Natural killer cell (primary cell): ENCODE measurements at regions not wholly inside any gene's neighbourhood (a gene's known extent, or its start where the extent isn't known, plus 50 kb on each side); places are given as distances from the start of the nearest gene placed in this dataset.

ENCODE experiments used
- ATAC-seq, 3 donors: fragments of 150-1000 bp in 2 of 3; fragments of 200-7000 bp in 1 of 3; cut with Tn5 transposase; 1 replicate in 1 of 3; 2 replicates in 2 of 3; pipeline ENCODE4 v1.10.0; 2021; ENCODE audit warnings: mild to moderate bottlenecking in 2 of 3, moderate library complexity in 2 of 3
- DNase-seq, 2 donors: peaks; one replicate each; pipeline versions ENCODE4 v3.0.0 to v3.0.0-alpha.2; 2013 to 2021; ENCODE audit warnings: mixed read lengths in 1 of 2
- H3K27ac ChIP-seq: one replicate; pipeline ENCODE4 v1.5.1; 2013; ENCODE audit warnings: mild to moderate bottlenecking, low read length
- H3K27me3 ChIP-seq: one replicate; pipeline ENCODE4 v1.6.1; 2013; ENCODE audit warnings: low read length; ENCODE audit not compliant: control insufficient read depth, insufficient read depth
- H3K36me3 ChIP-seq: one replicate; pipeline ENCODE4 v1.6.1; 2013; ENCODE audit warnings: low read length; ENCODE audit not compliant: control insufficient read depth, insufficient read depth
- H3K4me1 ChIP-seq: one replicate; pipeline ENCODE4 v1.6.1; 2013; ENCODE audit warnings: low read length; ENCODE audit not compliant: control insufficient read depth, insufficient read depth
- H3K4me3 ChIP-seq: one replicate; pipeline ENCODE4 v1.5.1; 2013; ENCODE audit warnings: low read length
- H3K9me3 ChIP-seq: one replicate; pipeline ENCODE4 v1.6.1; 2013; ENCODE audit warnings: low read length; ENCODE audit not compliant: control insufficient read depth, insufficient read depth
- H3K27ac Mint-ChIP-seq, 2 donors: one replicate each; pipeline ENCODE4 v1.8.0; 2022; ENCODE audit warnings: mild to moderate bottlenecking in 2 of 2, mixed read lengths in 2 of 2, moderate library complexity in 1 of 2
- H3K27me3 Mint-ChIP-seq, 2 donors: one replicate each; pipeline ENCODE4 v1.8.0; 2022; ENCODE audit warnings: low read depth in 2 of 2, mixed read lengths in 2 of 2
- H3K36me3 Mint-ChIP-seq: one replicate; pipeline ENCODE4 v1.8.0; 2022; ENCODE audit warnings: mixed read lengths
- H3K4me1 Mint-ChIP-seq, 2 donors: one replicate each; pipeline ENCODE4 v1.8.0; 2022; ENCODE audit warnings: mixed read lengths in 2 of 2
- H3K4me3 Mint-ChIP-seq: one replicate; pipeline ENCODE4 v1.8.0; 2022; ENCODE audit warnings: mild to moderate bottlenecking, moderate library complexity, mixed read lengths
- H3K9me3 Mint-ChIP-seq, 2 donors: one replicate each; pipeline ENCODE4 v1.8.0; 2022; ENCODE audit warnings: mixed read lengths in 2 of 2
- CTCF ChIP-seq: fragments of 200-600 bp; IDR thresholded peaks from one replicate; pipeline ENCODE4 v1.8.0; 2022; ENCODE audit warnings: antibody characterized with exemption
- WGBS: methylation state at CpG from one replicate; pipeline ENCODE4 v1.1.7; 2013; ENCODE audit warnings: missing lambda C conversion rate; ENCODE audit not compliant: insufficient coverage; 5-methylcytosine and 5-hydroxymethylcytosine counted together
- intact Hi-C: fragments of 100-400 bp; cut with micrococcal nuclease; formaldehyde crosslinking; loops from one replicate; pipeline ENCODE4 v1.14.2; 2022

DNA sequence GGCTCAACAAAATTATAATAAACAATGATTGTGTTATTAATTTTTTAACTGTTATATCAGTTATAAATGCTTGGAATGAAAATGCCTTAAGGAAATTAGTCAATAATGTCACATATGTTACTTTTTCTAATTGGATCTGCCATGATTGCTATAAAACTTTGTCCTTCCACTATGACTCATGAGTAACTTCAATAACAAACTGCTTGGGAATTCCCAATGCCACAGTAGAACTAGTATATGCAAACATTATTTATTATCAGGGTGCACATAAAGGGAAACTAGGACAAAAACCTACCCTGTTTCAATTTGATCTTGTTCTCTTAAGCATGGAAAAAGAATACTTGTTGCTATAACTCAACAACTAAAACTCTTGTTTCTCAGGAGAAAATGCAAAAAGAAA is 59.1 kb upstream of the PDC start:
- intact Hi-C loops, result no loop called here
- H3K27ac Mint-ChIP-seq, result no peak overlapping the region
- no peak for TF ChIP-seq CTCF
- no peaks in the 10 kb centered on the region for H3K27me3 Mint-ChIP-seq
- H3K4me1 Mint-ChIP-seq, result no peaks in the 10 kb centered on the region
- no peaks in the 10 kb centered on the region for H3K27me3 ChIP-seq
- peaks cover 10% of the 10 kb centered on the region for H3K9me3 ChIP-seq
- H3K4me1 ChIP-seq, result no peaks in the 10 kb centered on the region
- H3K36me3 Mint-ChIP-seq, result peaks cover 10% of the 10 kb centered on the region
- H3K27ac ChIP-seq, result no peak overlapping the region
- H3K36me3 ChIP-seq, result no peaks in the 10 kb centered on the region
- no peak overlapping the region for H3K4me3 ChIP-seq
- H3K4me3 Mint-ChIP-seq, result no peak overlapping the region
- H3K9me3 Mint-ChIP-seq, result peaks cover 6 to 14% of the 10 kb centered on the region in 2 donors
- DNase-seq (no peak), ATAC-seq (no peak)

GRCh38 chr1:186518822-186519381 is 58.0 kb upstream of the PDC start:
- Histone ChIP-seq H3K27ac (no peak overlapping the region), H3K4me3 (no peak overlapping the region), H3K27me3 (no peaks in the 10 kb centered on the region), H3K9me3 (peaks cover 6% of the 10 kb centered on the region), H3K4me1 (no peaks in the 10 kb centered on the region), H3K36me3 (no peaks in the 10 kb centered on the region)
- intact Hi-C loops, result no loop called here
- Mint-ChIP-seq H3K9me3 (peaks cover 6 to 11% of the 10 kb centered on the region in 2 donors), H3K36me3 (no peaks in the 10 kb centered on the region), H3K27ac (no peak overlapping the region), H3K27me3 (no peaks in the 10 kb centered on the region), H3K4me1 (no peaks in the 10 kb centered on the region), H3K4me3 (no peak overlapping the region)
- no peak for ATAC-seq
- WGBS, result 93% methylated on average over 3 of the region's 4 CpGs
- DNase-seq, result no peak
- TF ChIP-seq CTCF, result no peak

GRCh38 chr1:186518395-186518794 is 57.5 kb upstream of the PDC start:
- Mint-ChIP-seq H3K4me1 (no peaks in the 10 kb centered on the region), H3K9me3 (peaks cover 6 to 11% of the 10 kb centered on the region in 2 donors), H3K27ac (no peak overlapping the region), H3K36me3 (no peaks in the 10 kb centered on the region), H3K4me3 (no peak overlapping the region), H3K27me3 (no peaks in the 10 kb centered on the region)
- H3K36me3 ChIP-seq, result no peaks in the 10 kb centered on the region
- TF ChIP-seq CTCF, result no peak
- no peaks in the 10 kb centered on the region for H3K27me3 ChIP-seq
- no peaks in the 10 kb centered on the region for H3K4me1 ChIP-seq
- no peak overlapping the region for H3K27ac ChIP-seq
- no peak for ATAC-seq
- no peak for DNase-seq
- peaks cover under 1% of the 10 kb centered on the region for H3K9me3 ChIP-seq
- no peak overlapping the region for H3K4me3 ChIP-seq
- intact Hi-C loops, result no loop called here

- ATAC-seq (no peak), DNase-seq (no peak)
- no peak overlapping the region for H3K27ac ChIP-seq
- intact Hi-C loops, result no loop called here
- no peaks in the 10 kb centered on the region for H3K9me3 ChIP-seq
- no peaks in the 10 kb centered on the region for H3K27me3 ChIP-seq
- Mint-ChIP-seq H3K36me3 (peaks cover 3% of the 10 kb centered on the region), H3K27ac (no peak overlapping the region), H3K4me1 (peaks cover 15 to 21% of the 10 kb centered on the region in 2 donors), H3K27me3 (no peaks in the 10 kb centered on the region), H3K9me3 (peaks cover 3 to 7% of the 10 kb centered on the region in 2 donors), H3K4me3 (no peak overlapping the region)
- H3K4me3 ChIP-seq, result no peak overlapping the region
- no peak for TF ChIP-seq CTCF
- peaks cover 11% of the 10 kb centered on the region for H3K4me1 ChIP-seq
- 79% methylated on average over 4 of the region's 4 CpGs for WGBS
- H3K36me3 ChIP-seq, result no peaks in the 10 kb centered on the region
These were observed 53.5 kb upstream of the PDC start for GRCh38 chr1:186514367-186514766.
